HG03354 (cell line): ENCODE measurements at regions not wholly inside any gene's neighbourhood (a gene's known extent, or its start where the extent isn't known, plus 50 kb on each side); places are given as distances from the start of the nearest gene placed in this dataset.
"Not testable (repeated sequence)": the region's sequence is repeated elsewhere in the genome, so short reads cannot be mapped to it uniquely, and the experiment has no call there.

Source experiments
- ATAC-seq: cut with Tn5 transposase; IDR thresholded peaks from one replicate; pipeline ENCODE4 v1.9.1; 2021; ENCODE audit warnings: mild to moderate bottlenecking; ENCODE audit not compliant: unreplicated experiment, poor library complexity, severe bottlenecking

DNA sequence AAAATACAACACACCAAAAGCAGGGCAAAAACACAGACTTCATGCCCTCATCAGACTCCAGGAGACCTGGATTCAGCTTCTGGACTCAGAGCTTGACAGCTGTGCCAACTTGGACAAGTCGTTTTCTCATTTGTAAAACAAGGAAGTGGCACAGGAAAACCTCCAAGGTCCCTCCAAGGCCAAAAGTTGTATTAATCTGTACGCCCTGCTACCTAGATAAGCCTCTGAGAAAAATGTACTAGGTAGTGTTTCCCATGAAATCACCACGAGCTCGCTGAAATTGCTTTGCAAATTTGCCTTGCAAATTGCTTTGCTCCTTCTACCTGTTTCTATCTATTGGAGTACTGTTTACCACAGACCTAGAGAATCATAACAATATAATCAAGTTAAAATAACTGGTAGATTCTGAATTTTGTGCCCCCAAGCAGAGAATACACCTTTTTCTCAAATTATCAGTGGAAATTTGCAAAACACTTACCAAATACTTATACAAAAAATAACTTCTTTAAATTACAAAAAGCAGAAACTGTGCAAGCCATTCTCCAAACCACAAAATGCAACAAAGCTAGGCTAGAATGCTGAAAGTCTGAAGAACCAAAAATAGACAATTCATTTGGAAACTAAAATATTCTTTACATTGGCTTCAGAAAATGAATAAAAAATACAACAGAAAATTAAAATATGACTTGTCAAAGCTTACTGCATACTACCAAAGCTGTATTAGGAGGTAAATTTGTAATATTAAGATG lies 158.1 kb upstream of the CHST15 start:
- no peak for ATAC-seq

- ATAC-seq, result no peak
Measured at GRCh38 chr10:124250506-124250905, 157.1 kb upstream of the CHST15 start.

- ATAC-seq, result no peak
Measured at GRCh38 chr10:124249812-124250432, 156.5 kb upstream of the CHST15 start.

- no peak for ATAC-seq
Measured at GRCh38 chr10:124249196-124249595, 155.8 kb upstream of the CHST15 start.

DNA sequence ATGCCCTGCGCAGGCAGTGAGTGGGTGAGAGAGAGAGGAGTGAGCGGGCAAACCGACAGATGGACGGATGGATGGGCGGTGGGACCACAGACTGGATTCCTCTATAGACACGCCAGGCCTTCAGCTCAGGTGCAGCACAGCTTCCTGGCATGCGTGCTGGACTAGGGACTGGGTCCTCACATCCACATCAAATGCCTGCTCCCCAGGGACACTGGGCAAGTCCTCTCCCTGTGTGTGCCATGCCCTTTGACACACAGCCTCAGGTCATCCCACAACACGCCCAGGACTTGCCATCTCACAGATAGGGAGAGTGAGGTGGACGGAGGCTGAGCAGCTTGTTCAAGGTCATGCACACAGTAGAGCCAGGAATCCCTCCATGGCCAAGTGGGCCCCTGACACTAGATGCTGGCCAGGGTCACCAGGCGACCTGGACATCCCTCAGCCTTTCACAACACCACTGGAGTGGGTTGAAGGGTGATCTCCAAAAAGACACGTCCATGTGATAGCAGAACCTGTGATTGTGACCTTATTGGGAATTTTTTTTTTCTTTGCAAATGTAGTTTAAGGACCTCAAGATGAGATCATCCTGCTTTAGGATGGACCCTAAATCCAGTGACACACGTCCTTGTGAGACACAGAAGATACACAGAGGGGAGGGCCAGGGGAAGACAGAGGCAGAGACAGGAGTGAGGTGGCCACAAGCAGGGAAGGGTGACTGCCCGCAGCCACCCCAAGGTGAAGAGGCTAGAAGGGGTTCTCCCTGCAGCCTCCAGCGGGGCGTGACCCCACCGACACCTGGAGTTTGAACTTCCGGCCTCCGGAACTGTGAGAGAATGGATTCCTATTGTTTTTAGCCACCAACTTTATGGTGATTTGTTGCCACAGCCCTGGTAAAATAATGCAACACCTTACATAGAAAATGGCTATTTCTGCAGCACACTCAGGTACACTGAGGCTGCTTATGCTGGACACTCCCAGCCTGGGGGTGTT lies 155.0 kb upstream of the CHST15 start:
- no peak for ATAC-seq

GRCh38 chr10:124245806-124246440 lies 152.5 kb upstream of the CHST15 start:
- ATAC-seq, result no peak

DNA sequence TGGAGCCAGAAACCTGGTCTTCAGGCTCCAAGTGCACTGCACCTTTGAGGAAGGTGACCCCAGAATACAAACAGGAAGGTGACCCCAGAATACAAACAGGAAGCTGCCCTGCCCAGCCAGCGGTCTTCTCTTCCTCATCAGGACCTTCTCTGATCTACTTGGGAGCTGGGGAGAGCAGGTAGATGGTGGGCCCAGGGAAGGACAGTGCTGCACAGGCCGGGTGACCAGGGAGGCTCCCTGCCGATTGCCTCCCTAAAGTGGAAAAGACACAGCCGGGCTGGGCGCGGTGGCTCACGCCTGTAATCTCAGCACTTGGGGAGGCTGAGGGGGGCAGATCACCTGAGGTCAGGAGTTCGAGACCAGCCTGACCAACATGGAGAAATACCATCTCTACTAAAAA lies 151.8 kb upstream of the CHST15 start:
- no peak for ATAC-seq

DNA sequence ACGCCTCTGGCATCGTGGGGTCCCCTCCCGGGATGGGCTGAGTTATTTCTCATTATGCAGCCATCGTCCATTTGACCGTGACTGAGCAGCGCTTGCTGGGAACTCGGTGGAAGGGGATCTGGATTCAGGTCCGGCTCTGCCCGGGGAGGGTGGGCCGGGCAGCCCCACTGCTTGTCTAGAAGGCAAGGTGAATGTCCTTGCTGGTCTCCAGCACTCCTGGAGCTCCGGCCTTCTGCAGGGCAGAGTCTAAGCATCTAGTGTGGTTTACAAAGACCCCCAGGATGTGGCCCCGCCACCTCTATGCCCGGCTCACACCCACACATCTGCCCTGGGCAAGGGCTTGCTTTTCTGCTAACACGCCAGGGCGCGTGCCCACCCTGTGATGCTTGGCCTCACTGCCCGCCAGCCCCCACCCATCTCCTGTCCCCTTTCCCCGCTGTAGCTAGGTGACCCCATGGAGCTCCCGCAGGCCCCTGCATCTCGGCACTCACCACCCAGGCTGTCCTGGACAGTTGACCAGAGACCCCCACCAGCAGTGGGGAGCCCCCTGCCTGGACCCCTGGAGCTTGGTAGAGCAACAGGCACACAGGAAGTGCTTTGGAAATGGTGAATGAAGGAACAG lies 151.0 kb upstream of the CHST15 start:
- no peak for ATAC-seq

DNA sequence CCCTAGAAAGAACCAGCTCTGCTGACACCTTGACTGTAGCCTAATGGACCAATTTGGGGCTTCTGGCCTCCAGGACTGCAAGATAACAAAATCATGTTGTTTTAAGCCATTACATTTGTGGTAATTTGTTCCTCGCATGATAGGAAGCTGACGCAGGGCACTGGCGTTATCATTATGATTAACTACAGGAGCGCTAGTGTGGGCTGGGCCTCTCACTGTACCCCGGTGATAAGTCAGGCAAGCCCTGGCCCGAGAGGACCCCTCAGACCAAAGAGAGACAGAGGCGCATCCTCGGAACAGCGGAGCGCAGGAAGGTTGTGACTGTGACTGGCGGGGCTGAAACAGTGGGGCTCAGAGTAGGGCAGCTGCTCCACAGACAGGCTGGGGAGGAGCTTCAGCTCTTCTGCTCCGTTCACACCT lies 150.3 kb upstream of the CHST15 start:
- no peak for ATAC-seq

DNA sequence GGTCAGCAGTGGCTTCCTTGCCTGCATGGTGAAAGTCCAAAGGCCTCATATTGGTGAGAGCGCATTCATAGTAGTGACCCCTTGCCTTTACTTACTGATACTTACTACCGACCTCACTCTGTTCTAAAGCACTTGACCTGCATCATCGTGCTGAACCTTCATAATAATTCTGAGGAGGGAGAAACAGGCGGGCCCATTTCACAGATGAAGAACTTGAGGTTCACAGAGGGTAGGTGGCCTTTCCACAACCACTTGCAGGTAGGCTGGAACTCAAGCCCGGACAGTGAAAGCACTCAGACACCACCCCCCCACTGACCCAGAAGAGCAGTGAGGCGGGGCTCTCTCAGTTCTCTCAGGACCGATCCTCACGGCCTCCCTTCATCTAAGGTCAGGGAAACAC lies 149.4 kb upstream of the CHST15 start:
- no peak for ATAC-seq

DNA sequence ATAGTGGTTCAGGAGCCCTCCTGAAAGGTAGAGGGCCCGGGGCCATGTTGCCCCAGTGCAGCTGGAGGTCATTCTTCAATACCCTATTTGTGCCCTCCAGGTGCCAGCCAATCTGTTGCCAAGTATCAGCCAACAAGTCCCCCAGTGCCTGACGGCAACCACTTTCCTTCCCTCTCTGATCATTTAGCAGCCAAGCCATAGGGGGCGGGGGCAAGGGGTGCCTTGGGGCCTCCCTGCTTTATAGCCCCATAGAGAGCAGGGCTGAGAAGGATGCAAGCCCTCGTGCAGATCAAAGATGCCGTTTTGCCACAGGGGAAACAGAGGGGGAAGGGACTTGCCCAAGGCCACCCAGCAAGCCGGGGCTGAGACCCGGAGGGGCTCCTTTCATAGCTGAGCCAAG lies 149.0 kb upstream of the CHST15 start:
- no peak for ATAC-seq

DNA sequence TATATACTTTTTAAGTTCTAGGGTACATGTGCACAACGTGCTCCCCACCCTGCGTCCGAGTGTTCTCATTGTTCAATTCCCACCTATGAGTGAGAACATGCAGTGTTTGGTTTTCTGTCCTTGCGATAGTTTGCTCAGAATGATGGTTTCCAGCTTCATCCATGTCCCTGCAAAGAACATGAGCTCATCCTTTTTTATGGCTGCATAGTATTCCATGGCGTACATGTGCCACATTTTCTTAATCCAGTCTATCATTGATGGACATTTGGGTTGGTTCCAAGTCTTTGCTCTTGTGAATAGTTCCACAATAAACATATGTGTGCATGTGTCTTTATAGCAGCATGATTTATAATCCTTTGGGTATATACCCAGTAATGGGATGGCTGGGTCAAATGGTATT lies 148.1 kb upstream of the CHST15 start:
- not testable (repeated sequence) for ATAC-seq

GRCh38 chr10:124240839-124241291 lies 147.5 kb upstream of the CHST15 start:
- ATAC-seq, result no peak

DNA sequence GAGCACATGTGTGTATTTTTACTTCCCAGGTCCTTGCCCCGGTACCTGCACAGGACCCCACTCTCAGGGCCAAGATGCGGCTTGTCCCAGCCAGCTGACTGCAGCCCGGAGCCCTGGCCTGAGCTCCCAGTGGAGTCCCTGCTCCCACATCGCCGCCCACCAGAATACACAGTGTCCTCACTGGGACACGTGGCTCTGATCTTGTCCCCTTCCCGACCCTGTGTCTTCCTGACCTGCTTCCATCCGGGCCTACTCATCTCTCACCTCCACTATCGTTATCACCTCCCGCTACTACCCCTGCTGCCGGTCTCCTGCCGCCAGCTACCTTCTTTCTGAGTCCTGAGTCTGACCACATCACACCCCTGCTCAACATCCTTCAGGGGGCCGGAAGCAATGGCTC lies 146.3 kb upstream of the CHST15 start:
- ATAC-seq, result no peak

DNA sequence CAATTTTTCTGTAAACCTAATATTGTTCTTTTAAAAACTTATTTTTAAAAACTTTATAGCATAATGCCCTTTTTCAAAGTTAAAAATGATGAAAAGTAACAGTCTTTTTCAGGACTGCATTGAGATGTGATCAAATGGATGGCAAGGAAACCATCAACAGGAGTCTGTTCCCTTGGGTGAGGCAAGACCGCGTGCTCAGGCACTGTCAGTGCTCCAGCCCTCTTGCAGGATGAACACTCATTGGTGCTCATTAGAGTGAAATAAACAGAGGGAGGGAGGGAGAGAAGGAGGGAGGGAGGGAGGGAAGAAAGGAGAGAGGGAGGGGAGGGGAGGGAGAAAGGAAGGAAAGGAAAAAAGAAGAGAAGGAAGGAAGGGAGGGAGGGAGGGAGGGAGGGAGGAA lies 145.7 kb upstream of the CHST15 start:
- no peak for ATAC-seq

GRCh38 chr10:124238367-124238766 lies 145.0 kb upstream of the CHST15 start:
- ATAC-seq, result no peak

- ATAC-seq, result no peak
Measured at GRCh38 chr10:124237282-124237961, 144.0 kb upstream of the CHST15 start.

DNA sequence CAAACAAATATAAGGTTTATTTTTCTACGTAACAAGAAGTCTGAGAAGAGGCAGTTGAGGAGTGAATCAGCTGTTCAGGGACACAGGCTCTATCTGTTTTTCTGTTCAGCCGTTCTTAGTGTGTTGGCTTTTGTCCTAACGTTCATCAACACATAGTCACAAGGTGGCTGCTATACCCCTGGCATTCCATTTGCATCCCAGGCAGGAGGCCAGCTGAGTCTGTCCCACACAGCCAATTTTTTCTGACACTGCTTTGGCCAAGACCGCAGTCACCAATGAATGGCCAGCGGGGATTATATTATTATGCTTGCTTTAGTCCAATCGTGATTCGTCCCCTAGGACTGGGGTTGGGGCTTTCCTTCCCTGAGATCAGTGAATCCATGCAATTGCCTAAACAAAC lies 143.4 kb upstream of the CHST15 start:
- ATAC-seq, result no peak

- ATAC-seq, result no peak
Measured at GRCh38 chr10:124236136-124236535, 142.7 kb upstream of the CHST15 start.
